Dermis blood vessel endothelial cell (primary cell): ENCODE measurements at regions not wholly inside any gene's neighbourhood (a gene's known extent, or its start where the extent isn't known, plus 50 kb on each side); places are given as distances from the start of the nearest gene placed in this dataset.
"Not testable (repeated sequence)": the region's sequence is repeated elsewhere in the genome, so short reads cannot be mapped to it uniquely, and the experiment has no call there.

Experiments used
- DNase-seq: peaks from one replicate; pipeline ENCODE4 v3.0.0; 2010

DNA sequence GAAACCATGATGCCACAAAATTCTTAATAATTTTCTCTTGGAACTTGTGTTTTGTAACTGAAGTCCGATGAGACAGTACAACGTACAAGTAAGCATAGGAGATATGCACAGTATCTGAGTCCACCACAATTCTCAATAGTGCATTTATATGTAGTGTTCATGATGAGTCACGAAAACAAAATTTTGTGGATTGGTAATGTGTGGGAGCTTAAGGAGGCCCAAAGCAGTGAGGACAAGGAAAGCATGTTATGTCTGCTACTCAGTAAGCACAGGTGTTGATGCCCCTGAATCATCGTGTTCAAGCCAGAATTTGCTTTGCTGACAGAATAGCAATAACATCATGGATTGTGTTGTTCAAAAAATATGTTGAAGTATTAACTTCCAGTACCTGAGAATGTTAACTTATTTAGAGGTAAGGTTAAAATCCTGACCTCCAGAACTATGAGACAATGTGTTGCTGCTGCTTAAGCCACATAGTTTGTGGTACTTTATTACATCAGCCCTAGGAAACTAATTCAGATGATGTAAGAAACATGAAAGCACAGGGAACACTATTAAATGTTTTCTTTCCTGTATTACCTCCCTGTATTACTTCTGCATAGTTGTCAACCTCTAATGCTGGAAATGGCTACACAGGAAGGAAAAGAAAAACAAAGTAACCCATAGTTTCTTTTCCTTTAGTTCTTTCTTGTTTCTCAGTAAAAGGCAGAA, 201.3 kb downstream of the SLITRK6 start:
- DNase-seq = no peak

DNA sequence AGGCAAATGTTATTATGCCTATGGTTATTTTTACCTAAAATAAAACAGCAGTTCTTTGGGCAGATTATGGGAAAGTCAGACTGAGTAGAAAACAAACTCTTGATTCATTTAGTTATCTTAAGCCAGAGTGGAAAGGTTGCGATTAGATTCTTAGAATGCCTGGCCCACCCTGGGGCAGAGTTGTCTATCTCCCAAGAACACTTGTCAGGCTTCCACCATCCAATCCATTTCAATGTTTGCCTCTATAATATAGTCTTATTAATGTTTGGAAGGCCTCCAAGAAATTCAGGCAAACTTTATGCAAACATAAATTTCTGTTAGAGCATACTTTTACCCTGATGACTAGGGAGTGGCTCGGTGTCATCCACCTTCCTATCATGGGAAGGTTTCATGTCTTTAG, 207.0 kb downstream of the SLITRK6 start:
- DNase-seq = no peak

DNA sequence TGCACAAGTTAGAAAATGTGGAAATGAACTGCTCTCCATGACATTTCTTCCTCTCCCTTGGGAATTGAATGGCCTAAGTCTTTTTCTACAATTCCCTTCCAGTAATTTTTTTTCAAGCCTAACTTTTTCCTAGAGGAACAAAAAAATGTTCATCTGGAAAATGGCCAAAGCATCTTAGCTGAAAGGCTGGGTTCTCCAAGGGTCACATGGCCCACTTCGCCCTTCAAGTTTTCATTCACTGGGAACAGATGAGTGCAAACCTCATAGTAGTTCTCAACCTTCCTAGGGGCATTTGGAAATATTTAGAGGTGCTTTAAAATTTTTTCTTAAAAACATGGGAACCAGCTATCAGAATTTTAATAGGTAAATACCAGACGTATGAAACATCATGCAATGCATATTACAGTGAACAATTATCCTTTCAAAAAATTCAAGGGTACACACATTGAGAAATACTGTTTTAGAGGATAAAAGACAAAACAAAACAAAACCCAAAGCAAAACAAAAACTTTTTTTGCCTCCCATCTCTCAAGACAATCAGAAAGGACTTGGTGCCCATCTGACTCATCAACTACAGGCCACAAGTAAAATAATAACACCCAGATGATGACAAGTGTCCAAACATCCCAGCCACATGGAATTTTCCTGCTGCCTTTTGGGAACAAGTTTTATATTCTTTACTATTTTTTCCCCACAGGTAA, 208.8 kb downstream of the SLITRK6 start:
- DNase-seq = no peak

DNA sequence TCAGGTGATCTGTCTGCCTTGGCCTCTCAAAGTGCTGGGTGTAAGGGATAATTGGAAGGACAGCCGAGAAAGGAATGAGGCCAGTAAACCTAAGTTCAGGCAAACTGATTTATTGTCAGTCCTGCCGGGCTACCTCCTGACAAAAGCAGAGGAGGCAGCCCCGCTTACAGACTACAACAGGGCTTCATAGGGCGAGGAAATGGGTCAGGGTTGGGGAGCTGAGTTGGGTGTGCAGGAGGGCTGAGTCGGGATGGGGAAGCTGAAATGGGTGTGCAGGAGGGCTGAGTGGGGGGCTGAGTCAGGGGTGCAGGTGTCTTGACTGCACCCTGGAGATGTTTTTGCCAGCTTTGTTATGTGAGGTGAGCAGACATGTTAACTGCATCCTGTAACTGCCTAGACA, 210.2 kb downstream of the SLITRK6 start:
- DNase-seq = no peak

DNA sequence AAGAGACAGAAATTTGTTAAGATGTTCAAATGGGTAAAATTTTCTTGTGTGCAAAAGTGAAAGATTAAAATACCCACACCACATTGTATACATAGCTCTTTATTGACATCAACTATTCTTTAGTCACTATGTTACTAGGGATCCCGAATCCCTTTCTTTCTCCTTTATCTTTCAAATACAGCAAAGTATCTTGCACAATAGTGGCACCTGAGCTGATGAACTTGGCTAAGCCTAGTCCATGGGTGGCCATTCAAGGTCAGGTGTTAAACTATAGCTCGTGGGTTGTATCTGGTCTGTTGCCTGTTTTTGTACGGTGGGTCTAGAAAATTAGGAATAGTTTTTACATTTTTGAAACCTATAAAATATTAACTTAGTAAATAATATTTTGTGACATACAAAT, 210.9 kb downstream of the SLITRK6 start:
- no peak for DNase-seq

DNA sequence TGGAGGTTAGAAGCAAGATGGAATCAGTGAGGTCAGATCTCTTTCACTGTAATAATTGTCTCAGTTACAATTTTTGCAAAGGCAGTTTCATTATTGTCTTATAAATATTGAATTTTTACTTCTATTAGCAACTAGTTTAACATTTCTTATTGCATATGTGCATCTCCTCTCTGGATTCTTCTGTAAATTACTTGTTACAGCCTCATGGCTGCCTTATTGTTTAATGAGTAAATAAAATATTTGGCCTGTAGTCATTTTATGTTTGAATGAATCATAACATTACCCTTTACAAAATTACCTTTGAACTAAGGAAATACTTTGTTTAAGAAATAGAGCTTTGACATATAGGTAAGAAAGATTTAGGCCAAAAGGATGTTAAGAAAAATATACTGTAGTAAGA, 212.4 kb downstream of the SLITRK6 start:
- DNase-seq = no peak

DNA sequence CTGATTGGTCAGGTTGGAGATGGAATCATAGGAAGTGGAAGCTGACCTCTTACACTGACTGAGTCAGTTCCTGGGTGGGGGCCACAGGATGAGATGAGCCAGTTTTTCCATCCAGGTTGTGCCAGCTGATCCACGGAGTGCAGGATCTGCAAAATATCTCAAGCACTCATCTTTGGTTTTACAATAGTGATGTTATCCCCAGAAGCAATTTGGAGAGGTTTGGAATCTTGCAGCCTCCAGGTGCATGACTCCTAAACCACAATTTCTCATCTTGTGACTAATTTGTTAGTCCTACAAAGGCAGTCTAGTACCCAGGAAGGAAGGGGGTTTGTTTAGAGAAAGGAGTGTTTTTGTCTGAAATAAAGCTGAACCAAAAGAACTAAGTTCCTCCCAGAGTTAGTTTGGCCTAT, 212.8 kb downstream of the SLITRK6 start:
- DNase-seq = no peak

DNA sequence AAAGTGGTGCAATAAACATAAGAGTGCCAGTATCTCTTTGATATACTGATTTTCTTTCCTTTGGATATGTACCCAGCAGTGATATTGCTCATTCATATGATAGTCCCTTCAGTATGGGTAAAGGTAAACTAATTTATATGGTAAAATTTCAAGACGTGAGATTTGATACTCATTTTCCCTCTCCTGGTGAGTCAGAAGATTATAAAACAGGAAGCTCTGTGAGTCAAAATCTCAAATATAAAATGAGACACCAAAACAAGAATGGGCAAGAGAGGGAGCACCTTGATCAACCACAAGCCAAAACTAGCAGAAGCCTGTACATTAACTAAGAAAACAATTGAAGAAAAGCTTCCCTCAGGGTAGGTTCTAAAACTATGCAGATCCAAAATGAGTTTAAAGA, 216.3 kb downstream of the SLITRK6 start:
- no peak for DNase-seq

DNA sequence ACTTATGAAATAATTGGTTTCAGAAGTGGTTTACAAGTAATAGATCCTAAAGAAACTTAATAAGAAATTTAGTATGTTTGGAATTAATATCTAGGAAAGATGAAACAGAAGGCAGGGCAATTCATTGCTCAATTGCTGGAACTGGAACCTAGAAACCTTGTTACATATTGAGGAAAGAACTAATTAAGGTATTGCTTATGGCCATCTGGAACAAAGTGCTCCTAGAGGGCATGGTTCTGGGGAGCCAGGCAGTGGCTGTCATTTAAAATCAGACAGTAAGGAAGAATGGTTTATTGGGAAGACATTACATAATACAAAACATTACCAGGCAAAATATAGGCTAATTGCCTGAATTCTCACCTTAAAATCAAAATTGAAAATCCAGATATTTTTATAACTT, 224.1 kb downstream of the SLITRK6 start:
- DNase-seq = no peak

DNA sequence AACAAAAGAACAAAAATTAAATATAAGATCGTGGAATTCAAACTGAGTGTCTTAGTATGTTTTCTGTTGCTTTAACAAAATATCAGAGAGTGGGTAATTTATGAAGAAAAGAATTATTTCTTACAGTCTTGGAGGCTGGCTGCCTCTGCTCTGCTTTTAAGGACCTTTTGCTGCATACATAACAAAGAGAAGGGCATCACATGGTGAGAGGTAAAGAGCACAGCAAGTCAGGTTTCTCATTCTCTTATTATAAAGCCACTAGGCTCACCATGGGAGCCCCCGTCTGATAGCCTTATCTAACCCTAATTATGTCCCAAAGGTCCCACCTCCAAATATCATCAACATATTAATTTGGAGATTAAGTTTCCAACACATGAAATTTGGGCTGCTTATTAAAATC, 231.3 kb downstream of the SLITRK6 start:
- no peak for DNase-seq

DNA sequence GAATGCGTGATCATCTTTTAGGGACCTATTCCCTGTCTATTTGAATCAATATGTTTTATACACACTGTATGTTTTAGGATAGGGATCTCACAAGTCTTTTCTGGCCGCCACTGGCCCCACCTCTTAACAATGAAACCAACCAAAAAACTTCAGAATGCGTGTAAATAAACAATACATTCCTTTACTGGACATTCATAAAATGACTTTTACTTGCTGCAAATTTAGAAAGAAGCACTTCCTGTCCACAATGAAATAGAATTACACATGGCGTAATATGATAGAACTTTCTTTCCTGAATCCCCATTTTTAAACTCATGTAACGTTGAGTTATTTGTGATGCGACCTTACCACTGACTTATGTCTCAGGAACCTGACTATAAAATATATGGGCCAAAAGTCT, 233.6 kb downstream of the SLITRK6 start:
- DNase-seq = no peak

DNA sequence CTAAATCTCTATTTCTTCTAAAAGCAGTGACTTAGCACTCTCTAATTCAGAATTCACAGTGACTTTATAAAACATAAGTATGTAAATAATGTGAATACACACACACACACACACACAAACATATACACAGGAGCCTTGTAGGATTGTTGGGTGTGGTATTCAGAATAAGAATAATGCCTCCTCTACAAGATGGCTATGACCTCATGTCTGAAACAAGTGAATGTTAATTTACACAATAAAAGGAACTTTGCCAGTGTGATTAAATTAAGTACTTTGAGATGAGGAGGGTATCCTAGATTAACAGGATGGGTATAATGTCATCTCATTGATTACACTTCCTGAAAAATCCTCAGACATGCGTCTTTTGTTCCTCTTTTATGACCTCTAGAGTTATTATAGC, 234.6 kb downstream of the SLITRK6 start:
- no peak for DNase-seq

DNA sequence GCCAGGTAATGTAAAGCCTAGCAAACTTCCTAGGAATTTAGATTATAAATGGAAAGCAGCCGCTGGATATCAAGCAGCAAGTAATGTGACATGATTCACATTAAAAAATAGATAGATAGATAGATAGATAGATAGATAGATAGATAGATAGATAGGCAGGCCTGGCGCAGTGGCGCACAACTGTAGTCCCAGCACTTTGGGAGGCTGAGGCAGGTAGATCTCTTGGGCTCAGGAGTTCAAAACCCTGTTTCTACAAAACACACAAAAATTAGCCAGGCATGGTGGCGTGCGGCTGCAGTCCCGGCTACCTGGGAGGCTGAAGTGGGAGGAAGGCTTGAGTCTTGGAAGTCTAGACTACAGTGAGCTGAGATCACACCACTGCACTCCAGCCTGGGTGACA, 236.9 kb downstream of the SLITRK6 start:
- DNase-seq = no peak

DNA sequence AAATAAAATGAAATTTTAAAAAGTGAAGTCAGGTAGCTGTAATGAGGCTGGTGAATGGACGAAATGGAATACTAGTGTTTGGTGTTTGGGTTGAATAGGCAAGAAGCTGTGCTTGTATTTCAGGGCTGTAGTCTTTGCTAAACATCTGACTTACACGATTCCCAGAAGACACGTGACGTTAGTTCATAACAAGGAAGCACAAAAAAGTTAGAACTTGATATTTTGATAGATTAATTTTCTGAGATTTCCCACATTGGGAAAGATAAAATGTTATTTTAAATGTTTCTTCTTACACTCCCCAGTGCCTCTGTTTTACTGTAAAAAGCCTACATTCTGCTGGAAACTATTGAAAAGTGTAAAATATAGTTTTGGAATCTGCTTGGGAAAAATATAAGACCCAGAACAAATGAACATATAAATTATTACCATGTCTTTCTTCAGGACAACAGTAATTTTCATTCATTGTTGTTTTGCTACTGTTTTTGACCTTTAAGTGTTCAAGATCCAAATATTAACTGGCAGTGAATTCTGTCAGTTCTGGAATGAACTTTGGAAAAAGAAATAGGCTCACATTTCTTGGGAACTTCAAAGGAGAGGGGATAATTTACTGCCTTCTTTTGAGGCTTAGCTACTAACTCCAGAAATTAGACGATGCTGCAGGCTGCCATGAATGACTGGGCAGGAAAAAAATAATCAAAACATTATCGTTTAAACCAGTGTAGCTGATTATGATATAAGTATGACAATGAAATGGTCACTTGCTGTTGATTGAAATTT, 241.3 kb downstream of the SLITRK6 start:
- no peak for DNase-seq

DNA sequence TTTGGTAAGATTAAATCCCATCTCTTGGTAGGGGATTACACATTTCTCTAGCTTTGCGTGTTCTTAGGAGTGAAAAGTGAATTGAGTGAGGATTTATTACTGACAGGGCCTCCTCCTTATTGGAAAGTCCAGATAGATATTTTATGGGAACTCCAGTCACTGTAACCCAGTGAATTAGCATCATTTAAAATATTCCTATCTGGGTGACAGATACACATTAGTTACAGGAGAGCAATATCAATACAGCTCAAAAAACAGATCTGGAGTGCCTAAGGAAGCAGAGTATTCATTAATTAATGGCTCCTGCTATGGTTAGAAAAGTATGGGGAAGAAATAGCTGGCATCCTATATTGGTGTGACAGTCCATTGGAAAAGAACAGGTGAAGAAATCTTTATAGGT, 248.2 kb downstream of the SLITRK6 start:
- no peak for DNase-seq

DNA sequence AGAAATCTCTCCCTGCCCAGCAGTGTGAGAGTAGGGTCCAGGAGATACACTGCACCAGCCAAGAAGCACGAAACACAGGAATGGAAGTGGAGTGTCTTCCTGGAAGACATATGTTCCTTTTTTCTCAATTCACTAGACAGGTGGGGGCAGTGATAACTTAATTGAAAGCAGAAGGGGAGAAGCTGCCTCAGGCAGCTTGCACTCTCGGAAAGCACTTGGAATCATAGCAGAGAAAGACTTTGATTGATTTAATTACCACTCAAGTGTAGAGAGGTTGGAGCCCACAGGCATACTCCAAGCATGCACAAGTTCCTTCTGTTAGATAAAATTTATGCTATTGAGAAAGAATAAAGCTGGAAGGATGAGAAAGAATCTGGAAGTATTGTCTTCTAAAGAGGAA, 249.4 kb downstream of the SLITRK6 start:
- DNase-seq = no peak

DNA sequence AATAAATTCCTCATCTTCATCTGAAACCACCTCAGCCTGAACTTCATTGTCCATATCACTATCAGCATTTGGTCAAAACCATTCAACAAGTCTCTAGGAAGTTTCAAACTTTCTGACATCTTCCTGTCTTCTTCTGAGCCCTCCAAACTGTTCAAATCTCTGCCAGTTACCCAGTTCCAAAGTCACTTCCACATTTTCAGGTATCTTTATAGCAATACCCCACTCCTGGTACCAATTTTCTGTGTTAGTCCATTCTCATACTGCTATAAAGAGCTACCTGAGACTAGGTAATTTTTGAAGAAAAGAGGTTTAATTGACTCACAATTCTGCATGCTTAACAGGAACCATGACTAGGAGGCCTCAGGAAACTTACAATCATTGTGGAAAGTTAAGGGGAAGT, 250.4 kb downstream of the SLITRK6 start:
- DNase-seq = not testable (repeated sequence)

DNA sequence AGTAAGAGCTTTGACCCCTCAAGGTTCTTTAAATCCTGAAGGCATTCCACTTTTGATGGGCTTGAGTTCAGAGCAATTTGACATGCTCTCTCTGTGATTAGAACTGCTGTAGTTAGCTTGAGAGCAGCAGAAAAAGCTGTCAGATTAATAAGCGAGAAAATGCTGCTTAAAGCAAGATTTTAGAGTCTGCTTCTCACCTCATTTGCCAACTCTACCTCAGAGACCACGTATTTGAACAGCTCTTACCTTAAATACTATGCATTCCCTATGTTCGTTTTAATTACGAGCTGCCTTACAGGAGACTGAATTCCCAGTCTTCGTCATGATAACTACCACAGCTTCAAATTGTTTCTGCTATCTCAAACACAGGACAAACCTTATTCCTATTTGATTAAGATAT, 253.4 kb downstream of the SLITRK6 start:
- no peak for DNase-seq

DNA sequence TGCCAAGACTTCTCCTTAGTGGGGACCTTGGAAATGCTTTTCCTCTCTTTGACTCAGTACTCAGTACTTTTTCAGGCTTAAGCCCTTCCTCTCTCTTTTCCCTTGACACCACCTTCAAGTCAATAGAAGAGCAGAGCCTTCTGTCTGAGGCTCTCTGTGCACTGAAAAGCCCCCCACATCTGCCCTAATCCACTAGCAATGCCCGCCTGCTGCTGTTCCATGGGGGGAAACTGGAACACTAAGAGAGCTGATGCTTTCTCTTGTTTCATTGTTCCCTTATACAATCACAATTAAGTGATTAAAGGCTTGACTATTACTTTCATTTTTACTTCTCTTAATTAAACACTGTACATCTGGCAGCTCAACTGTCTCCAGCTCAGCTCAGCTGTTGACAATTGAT, 254.5 kb downstream of the SLITRK6 start:
- DNase-seq = no peak

DNA sequence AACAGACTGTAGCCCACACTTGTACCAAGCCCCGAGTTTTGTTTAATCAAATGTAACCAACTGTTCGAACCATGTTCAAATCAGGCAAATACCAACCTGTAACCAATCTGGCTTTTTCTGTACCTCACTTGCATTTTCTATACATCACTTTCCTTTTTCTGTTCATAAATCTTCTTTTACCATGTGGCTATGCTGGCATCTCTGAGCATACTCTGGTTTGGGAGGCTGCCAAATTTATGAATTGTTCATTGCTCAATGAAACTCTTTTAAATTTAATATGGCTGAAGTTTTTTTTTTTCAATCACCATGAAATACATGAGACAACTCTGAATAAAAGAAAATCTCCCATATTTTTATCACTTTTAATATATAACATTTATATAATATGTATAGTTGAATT, 256.1 kb downstream of the SLITRK6 start:
- no peak for DNase-seq

DNA sequence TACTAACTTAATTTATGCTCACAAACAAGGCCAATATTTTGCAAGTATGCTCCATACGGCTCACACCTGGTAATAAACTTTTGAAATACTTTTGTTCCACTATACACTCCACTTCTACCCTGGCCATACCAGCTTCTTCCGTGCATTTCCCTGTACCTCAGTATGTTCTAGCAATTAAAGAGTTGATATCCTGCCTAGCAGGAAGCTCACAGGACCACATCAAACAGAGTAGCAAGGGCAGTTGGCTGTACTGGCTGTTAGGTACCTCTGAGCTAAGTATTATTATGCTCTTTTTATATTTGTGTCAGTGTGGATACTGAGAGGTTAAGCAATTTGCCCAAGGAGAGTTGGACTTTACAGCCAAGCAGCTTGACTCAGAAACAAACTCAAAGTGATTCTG, 257.7 kb downstream of the SLITRK6 start:
- no peak for DNase-seq

DNA sequence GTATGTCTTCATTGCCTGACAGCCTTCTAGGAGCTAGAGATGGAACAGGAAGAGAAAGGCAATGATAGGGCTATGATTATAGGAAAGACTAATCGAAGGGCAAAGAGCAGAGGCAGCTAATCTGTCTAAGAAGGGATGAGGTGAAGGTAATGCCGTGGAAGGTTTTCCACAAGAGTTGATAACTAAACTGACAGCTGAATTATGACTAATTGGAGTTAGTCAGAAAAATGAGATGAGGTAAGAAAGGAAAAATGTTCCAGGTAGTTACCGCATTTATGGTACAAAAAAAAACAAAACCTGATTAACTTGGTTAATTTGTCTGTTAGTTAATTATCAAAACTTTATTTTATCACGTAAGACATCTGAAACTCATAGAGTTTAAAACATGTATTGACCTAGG, 260.3 kb downstream of the SLITRK6 start:
- no peak for DNase-seq

DNA sequence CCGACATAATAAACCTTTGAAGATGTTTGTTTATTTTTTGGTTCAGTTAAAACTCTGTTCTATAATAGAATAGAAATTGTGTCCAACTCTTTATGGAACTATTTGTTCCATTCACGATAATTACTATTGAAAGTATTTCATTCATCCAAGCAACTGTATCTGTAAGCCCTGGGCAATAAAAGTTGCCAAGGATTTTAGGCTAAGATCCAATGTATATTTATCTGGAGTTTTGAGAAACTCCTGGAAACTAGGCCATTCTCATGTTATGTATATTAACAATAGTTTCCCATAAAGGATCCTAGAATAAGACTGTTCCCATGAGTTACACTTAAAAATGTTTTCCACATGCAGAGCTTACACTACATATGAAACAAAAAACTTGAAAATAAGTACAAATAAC, 261.6 kb downstream of the SLITRK6 start:
- DNase-seq = no peak

DNA sequence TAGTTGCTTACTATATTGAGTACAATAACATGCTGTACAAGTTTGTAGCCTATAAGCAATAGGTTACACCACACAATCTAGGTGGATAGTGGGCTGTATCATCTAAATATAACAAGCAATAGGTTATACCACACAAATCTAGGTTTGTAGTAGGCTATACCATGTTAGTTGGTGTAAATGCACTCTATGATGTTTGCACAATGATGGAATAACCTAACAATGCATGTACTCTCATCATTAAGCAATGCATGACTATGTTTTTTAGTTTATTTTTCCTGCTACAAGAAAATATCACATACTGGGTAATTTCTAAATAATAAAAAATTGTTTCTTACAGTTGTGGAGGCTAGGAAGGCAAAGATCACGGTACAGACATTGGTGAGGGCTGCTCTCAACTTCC, 262.5 kb downstream of the SLITRK6 start:
- no peak for DNase-seq
